HG03521 (cell line): ENCODE measurements at regions not wholly inside any gene's neighbourhood (a gene's known extent, or its start where the extent isn't known, plus 50 kb on each side); places are given as distances from the start of the nearest gene placed in this dataset.
"Not testable (repeated sequence)": the region's sequence is repeated elsewhere in the genome, so short reads cannot be mapped to it uniquely, and the experiment has no call there.

Experiments
- ATAC-seq: cut with Tn5 transposase; IDR thresholded peaks from one replicate; pipeline ENCODE4 v1.9.1; 2021; ENCODE audit warnings: mild to moderate bottlenecking, moderate library complexity; ENCODE audit not compliant: unreplicated experiment

GRCh38 chr2:207354462-207354861 lies 175.3 kb upstream of the CREB1 start:
- ATAC-seq: no peak

GRCh38 chr2:207356567-207356966 lies 173.2 kb upstream of the CREB1 start:
- ATAC-seq: no peak

- ATAC-seq: no peak
Measured at GRCh38 chr2:207357216-207357615, 172.5 kb upstream of the CREB1 start.

DNA sequence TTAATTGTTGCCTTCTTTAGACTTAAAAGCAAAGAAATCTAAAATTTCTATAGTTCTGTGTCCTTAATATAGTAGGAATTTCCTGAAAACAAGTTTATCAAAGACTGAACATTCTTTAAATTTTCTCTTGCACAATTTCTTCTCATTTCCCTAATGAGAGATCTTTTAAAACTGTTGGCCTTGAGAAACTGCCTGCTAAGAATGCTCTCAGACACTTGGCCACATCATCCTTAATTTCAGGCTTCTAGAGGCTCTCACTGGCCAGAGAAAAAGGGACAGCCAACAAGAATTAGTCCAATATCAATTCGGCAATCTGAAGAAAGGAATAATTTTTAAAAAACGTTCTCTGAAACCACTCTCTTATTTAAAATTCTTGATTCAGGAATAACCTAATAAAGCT lies 167.0 kb upstream of the CREB1 start:
- no peak for ATAC-seq

- no peak for ATAC-seq
Measured at GRCh38 chr2:207363761-207364290, 165.9 kb upstream of the CREB1 start.

GRCh38 chr2:207370646-207371045 lies 159.1 kb upstream of the CREB1 start:
- no peak for ATAC-seq

DNA sequence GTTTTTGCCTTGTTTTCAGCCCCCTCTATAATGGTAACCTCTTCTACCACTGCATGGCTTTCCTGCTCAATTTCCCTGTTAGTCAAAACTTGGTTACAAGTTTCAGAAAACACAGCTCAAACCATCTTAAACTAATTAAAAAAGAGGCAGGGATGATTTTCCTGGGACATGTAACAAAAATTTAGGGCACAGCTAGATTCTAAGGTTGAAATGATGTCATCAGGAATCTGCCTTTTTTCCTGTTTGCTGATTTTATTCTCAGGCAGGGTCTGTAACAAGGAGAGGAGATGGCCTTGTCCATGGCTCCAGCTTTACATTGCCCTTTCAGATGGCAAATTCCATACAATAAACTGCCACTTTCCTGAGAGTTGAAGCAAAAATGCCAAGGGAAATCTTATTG lies 157.9 kb upstream of the CREB1 start:
- ATAC-seq: no peak

DNA sequence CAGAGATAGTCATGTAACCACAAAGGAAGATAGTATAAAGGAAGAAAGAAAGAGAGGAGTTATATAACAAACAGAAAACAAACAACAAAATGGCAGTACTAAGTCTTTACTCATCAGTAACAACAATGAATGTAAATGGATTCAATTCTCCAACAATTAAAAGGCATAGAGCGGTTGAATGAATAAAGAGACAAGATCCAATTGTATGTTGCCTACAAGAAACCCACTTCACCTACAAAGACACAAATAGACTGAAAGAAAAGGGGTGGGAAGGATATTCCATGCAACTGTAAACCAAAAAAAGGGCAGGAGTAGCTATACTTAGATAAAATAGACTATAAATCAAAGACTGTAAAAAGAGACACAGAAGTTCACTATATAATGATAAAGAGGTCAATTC lies 157.3 kb upstream of the CREB1 start:
- ATAC-seq: no peak

GRCh38 chr2:207375207-207375875 lies 154.4 kb upstream of the CREB1 start:
- ATAC-seq: no peak

DNA sequence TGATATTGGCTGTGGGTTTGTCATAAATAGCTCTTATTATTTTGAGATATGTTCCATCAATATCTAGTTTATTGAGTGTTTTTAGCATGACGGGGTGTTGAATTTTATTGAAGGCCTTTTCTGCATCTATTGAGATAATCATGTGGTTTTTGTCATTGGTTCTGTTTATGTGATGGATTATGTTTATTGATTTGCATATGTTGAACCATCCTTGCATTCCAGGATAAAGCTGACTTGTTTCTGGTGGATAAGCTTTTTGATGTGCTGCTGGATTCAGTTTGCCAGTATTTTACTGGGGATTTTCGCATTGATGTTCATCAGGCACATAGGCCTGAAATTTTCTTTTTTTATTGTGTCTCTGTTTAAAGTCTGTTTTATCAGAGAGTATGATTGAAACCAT lies 151.1 kb upstream of the CREB1 start:
- ATAC-seq: not testable (repeated sequence)

GRCh38 chr2:207385076-207385475 lies 144.7 kb upstream of the CREB1 start:
- ATAC-seq: no peak

- no peak for ATAC-seq
Measured at GRCh38 chr2:207385903-207386302, 143.9 kb upstream of the CREB1 start.

- no peak for ATAC-seq
Measured at GRCh38 chr2:207387001-207387571, 142.7 kb upstream of the CREB1 start.

- ATAC-seq: no peak
Measured at GRCh38 chr2:207390302-207391095, 139.3 kb upstream of the CREB1 start.

GRCh38 chr2:207394203-207394781 lies 135.5 kb upstream of the CREB1 start:
- no peak for ATAC-seq

GRCh38 chr2:207394812-207395534 lies 134.8 kb upstream of the CREB1 start:
- ATAC-seq: no peak

- no peak for ATAC-seq
Measured at GRCh38 chr2:207395535-207396251, 134.1 kb upstream of the CREB1 start.

DNA sequence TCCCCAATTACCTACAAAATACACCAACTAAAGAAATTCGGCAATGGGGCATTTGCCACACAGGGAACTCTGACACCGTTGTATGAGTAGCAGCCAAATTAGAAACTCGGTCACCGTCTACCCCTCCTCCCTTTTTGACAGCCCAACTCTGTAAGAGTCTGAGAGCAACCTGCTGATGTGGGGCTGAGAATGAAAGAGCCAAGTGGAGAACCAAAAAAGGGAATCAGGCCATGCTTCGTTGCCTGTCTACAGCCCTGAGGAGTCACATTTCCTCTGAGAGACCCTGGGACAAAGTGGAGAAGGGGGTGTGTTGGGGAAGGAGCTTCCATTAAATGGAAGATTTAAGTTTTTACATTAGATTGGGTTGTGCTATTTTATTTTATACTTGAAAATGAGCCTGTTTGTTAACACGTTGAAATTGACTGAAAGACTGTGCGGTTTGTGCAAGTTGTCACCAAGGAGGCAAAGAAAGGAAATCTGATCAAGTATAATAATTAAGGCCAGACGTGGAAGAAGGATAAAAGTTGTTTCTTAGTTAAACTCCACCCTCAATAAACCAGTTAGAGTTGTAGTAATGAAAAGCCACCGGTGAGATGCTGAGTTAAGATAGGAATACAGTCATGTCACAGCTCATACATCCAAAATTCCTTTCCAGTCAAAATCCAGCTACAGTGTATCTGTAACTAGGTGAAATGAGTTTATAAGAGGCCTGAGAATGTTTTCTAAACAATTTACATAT lies 131.7 kb upstream of the CREB1 start:
- ATAC-seq: no peak

DNA sequence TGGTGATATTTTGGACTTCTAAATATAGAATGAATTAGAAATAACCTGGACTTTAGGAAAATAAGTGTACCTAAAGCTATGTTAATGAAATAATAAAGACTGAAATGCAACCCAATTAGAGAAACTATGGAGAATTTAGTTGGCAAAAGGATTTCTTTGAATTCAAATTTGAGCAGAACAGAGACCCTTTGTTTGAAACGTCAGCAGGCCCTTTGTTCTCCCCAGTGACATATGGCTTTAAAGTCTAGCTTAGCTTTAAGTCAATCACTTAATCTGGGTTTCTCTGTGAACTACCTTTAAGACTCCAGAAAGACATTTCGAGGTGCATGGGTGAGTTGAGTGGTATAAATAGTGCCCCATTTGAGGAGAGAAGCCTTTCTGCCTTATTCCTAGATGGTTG lies 130.5 kb upstream of the CREB1 start:
- ATAC-seq: no peak

DNA sequence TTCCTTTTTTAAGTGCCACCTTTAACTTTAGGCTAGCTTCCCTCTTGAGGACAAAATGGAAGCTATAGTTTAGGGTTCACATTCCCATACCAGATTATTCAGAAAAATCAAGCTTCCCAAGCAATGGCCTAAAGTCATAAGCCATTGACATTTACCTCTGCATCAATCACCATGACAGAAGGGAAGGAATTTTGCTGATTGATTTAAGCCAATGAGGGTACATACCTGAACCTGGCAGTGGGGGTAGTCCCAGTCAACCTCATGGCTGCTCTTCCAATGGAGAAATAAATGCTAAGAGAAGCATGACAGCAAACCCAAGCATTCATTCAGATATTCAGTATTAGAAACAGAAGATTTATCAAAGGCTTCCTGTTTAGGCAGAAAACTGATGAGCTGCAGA lies 128.4 kb upstream of the CREB1 start:
- no peak for ATAC-seq
